ENCODE measurements at regions not wholly inside any gene's neighbourhood (a gene's known extent, or its start where the extent isn't known, plus 50 kb on each side); places are given as distances from the start of the nearest gene placed in this dataset.

DNA sequence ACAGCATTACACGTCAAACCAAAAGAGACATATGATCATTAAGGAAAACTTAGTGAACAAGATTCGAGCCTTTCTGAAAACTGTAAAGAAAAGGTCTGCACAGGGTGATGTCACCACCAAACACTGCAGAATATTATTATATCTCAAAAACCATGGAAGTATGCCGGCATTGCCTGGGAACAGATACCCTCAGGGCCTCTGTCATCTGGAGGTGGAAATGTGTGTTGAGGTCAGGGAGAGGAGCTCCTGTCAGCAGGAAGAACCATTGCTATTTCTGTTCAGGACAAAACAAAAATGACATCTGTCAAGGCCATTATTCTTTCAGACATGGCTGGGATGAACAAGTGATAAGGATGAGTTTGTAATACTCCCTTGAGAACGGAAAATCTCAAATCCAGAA, 365.9 kb upstream of the TRIB2 start:
- TF ChIP-seq SP1 (IDR thresholded peaks at IDR 0.05; ENCODE audit: low read depth): no peak
- no peak for TF ChIP-seq CTCF (IDR thresholded peaks at IDR 0.05 in 2 of 3, conservative IDR thresholded peaks at IDR 0.05 in 1 of 3; ENCODE audit: borderline replicate concordance in 1 of 3, insufficient read depth in 1 of 3, low read depth in 2 of 3, low read length in 2 of 3)
- TF ChIP-seq CBX3 (IDR thresholded peaks at IDR 0.05; ENCODE audit: low read depth): no peak
- TF ChIP-seq ZBTB33 (IDR thresholded peaks at IDR 0.05; ENCODE audit: extremely low read depth, insufficient replicate concordance, low read length): no peak
- no peak for TF ChIP-seq POLR2A (IDR thresholded peaks at IDR 0.05; ENCODE audit: borderline replicate concordance, extremely low read depth, insufficient read depth, insufficient read length)
- no peak for TF ChIP-seq REST (IDR thresholded peaks at IDR 0.05; ENCODE audit: low read depth)
- no peak for TF ChIP-seq EZH2 (IDR thresholded peaks at IDR 0.05)
